IPS-15b (cell line): ENCODE measurements at regions not wholly inside any gene's neighbourhood (a gene's known extent, or its start where the extent isn't known, plus 50 kb on each side); places are given as distances from the start of the nearest gene placed in this dataset.

ENCODE experiments used
- H3K27me3 ChIP-seq: one replicate; pipeline ENCODE4 v1.6.1; 2013; ENCODE audit warnings: low read length; ENCODE audit not compliant: control insufficient read depth, insufficient read depth
- H3K36me3 ChIP-seq: one replicate; pipeline ENCODE4 v1.6.1; 2013; ENCODE audit warnings: low read length; ENCODE audit not compliant: control insufficient read depth, insufficient read depth
- H3K4me1 ChIP-seq: one replicate; pipeline ENCODE4 v1.6.1; 2013; ENCODE audit warnings: mild to moderate bottlenecking, low read length; ENCODE audit not compliant: control insufficient read depth, insufficient read depth
- H3K4me3 ChIP-seq: one replicate; pipeline ENCODE4 v1.5.1; 2013; ENCODE audit warnings: low read depth, low read length
- H3K9ac ChIP-seq: one replicate; pipeline ENCODE4 v1.6.1; 2013; ENCODE audit warnings: low read depth, mild to moderate bottlenecking, low read length
- H3K9me3 ChIP-seq: one replicate; pipeline ENCODE4 v1.6.1; 2013; ENCODE audit warnings: mild to moderate bottlenecking, low read length; ENCODE audit not compliant: control insufficient read depth, insufficient read depth

DNA sequence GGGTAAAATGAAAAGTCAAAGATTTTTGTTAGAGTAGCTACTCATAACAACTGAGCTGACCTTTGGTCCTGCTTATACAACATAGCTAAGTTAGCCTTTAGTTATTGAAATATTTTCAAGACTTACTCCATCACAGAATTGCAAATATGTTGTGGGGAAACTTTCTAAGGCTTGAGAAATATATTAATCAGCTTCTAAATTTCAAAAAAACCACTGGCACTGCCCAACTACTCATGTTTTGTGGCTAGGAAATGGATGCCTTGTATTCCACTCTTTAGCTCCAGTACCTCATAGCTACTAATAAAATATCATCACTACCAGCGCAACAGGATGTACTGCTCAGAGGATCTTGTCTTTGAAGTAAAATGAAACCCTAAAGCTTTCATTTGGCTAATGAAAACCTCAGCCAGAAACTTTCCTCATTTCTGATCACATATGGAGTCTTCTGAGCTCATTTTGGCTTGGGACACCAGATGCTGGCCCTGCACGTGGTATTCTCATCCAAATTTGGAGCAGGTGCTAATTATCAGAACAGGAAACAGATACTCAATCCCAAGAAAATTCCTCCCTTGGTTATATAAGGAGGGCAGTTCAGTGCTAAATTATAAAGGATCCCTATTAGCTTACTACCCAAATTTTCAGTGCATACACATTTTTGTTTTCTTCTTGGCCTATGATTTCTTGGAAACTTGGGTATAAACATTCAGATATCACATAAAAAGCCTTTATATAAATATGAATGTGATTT is 690.7 kb downstream of the ADGRL2 start:
- Histone ChIP-seq H3K4me1 (peaks cover 1% of the 10 kb centered on the region), H3K9ac (no peak overlapping the region), H3K36me3 (no peaks in the 10 kb centered on the region), H3K27me3 (no peaks in the 10 kb centered on the region), H3K4me3 (no peak overlapping the region), H3K9me3 (peaks cover 6% of the 10 kb centered on the region)

DNA sequence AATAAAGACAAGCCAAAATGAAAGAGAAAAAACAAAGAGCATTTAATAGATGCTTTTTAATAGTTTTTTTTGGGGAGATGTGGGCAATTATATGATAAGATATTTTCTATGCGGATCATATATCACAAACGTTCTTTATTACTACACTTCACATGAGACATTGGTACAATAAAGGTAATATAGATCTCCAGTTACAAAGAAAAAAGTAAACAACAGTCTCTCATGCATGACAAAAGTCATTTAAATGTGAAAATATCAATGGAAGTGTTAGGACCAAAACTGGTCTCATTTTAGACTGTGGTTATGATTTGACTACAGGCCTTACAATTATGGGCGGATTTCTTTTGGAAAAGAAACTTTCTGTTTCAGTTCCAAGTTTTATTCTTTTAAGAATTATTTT is 687.0 kb downstream of the ADGRL2 start:
- Histone ChIP-seq H3K9me3 (no peaks in the 10 kb centered on the region), H3K9ac (no peak overlapping the region), H3K36me3 (no peaks in the 10 kb centered on the region), H3K4me1 (peaks cover 16% of the 10 kb centered on the region), H3K4me3 (no peak overlapping the region), H3K27me3 (no peaks in the 10 kb centered on the region)

DNA sequence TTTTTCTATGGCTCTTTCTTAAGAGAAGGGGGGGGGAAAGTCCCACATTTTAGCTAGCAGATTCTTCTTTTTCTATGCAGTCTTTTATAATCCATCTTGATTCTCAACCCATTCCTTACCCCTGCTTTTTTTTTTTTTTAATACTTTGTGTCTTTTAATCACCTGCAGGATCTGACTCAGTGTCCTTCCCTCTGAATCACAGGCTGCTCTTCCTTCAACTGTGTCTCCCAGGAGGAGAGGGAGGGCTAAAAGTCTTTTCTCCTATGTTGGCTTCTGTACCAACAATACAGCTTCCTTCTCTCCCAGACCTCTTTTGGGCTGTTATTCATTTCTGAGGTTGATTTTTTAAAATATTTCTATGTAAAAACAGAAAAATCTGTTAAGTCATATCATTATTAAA is 686.2 kb downstream of the ADGRL2 start:
- no peak overlapping the region for H3K4me3 ChIP-seq
- no peaks in the 10 kb centered on the region for H3K27me3 ChIP-seq
- H3K9me3 ChIP-seq, result no peaks in the 10 kb centered on the region
- no peaks in the 10 kb centered on the region for H3K36me3 ChIP-seq
- no peak overlapping the region for H3K9ac ChIP-seq
- H3K4me1 ChIP-seq, result peaks cover 16% of the 10 kb centered on the region

DNA sequence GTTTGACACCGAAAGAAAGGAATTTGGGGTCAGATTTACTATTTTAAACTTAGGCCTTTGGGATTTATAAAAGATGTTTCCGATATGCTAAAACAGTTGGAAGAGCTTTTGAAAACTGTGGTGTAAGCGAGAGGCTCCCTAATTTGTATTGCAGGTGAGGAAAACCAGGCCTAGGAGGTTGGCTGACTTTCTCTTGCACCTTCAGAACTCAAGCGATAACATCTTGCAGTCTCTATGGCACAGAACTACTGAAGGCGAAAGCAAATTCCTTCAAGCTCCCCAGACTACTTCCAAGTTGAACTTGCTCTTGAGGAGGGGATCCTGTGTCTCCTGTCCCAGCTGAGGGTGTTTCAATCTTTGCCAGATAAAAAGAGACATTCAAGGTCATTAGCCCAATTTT is 685.7 kb downstream of the ADGRL2 start:
- peaks cover 16% of the 10 kb centered on the region for H3K4me1 ChIP-seq
- H3K9ac ChIP-seq, result no peak overlapping the region
- H3K4me3 ChIP-seq, result no peak overlapping the region
- no peaks in the 10 kb centered on the region for H3K9me3 ChIP-seq
- H3K36me3 ChIP-seq, result no peaks in the 10 kb centered on the region
- no peaks in the 10 kb centered on the region for H3K27me3 ChIP-seq

DNA sequence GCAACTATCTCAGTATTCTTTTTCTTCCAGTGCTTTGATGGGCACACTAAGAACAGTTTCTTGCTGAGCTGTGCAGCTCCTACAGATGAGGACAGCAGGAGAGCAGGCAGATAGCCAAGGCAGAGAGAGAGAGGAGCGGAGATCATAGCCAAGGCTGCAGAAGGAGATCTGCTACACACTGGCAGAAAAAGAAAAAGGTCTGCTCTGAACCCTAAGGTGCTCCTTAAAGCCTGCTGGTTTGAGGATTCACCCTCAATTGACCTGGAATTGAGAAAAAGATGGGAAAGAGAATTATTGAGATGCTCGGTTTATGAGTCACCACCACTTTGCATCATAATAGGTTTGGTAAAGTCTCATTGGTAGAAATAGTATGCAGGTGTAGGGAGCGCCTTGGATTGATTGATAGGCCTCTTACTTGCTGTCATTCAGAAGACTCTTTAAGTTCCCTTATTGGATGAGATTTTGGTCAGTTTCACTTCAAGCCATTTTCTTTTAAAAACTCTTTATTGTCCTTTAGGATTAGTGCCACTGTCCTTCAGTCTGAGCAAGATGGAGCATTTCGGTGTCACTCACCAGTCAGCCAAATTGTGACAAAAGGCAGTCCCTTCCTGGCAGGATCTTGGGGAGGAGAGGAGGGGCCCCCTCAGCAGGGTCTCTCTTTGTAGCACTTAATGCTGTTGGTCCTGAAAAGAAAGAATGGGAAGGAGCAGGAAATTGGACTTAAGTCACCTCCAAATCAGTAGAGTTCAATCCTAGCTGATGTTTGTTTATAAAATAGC is 685.0 kb downstream of the ADGRL2 start:
- H3K9me3 ChIP-seq, result no peaks in the 10 kb centered on the region
- no peaks in the 10 kb centered on the region for H3K36me3 ChIP-seq
- H3K27me3 ChIP-seq, result no peaks in the 10 kb centered on the region
- H3K4me3 ChIP-seq, result no peak overlapping the region
- H3K4me1 ChIP-seq, result peaks cover 16% of the 10 kb centered on the region
- no peak overlapping the region for H3K9ac ChIP-seq

DNA sequence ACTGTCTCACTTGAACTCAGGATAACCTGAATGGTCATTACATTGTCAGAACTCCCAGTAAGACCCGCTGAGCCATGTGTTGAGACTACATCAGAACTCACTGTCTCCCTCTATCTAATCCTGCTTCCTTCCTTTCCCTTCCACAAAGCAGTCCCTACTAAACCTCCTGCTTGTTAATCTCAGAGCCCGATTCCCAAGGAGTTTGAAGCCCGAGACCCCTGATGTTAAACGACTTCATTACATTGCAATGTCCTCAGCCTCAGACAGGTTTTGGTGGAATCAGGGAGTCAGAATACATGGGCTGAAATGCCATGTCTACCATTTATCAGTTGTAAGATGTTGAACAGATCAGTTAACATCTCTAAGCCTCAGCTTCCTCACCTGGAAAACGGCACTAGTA is 682.4 kb downstream of the ADGRL2 start:
- no peak overlapping the region for H3K9ac ChIP-seq
- H3K36me3 ChIP-seq, result no peaks in the 10 kb centered on the region
- H3K27me3 ChIP-seq, result no peaks in the 10 kb centered on the region
- no peaks in the 10 kb centered on the region for H3K9me3 ChIP-seq
- peaks cover 16% of the 10 kb centered on the region for H3K4me1 ChIP-seq
- H3K4me3 ChIP-seq, result no peak overlapping the region

DNA sequence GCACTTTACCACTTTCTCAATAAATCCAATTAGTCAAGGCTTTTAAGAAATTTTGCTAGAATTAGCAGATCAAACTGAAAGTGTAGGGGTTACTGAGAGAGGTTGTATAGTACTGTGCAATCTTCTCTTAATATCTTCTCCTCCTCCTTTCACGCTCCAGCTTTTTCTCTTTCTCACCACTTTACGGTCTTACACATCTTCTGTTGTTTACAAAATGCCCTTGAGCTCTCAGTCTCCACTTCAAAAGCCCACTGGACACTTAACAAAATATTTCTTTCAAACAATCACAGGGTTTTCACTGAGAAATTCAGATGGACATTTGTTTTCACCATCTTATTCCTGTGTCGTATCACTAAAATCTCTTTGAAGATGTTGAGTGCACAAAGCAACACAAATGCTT is 678.2 kb downstream of the ADGRL2 start:
- Histone ChIP-seq H3K9ac (no peak overlapping the region), H3K27me3 (no peaks in the 10 kb centered on the region), H3K4me3 (no peak overlapping the region), H3K9me3 (no peaks in the 10 kb centered on the region), H3K4me1 (no peaks in the 10 kb centered on the region), H3K36me3 (no peaks in the 10 kb centered on the region)

DNA sequence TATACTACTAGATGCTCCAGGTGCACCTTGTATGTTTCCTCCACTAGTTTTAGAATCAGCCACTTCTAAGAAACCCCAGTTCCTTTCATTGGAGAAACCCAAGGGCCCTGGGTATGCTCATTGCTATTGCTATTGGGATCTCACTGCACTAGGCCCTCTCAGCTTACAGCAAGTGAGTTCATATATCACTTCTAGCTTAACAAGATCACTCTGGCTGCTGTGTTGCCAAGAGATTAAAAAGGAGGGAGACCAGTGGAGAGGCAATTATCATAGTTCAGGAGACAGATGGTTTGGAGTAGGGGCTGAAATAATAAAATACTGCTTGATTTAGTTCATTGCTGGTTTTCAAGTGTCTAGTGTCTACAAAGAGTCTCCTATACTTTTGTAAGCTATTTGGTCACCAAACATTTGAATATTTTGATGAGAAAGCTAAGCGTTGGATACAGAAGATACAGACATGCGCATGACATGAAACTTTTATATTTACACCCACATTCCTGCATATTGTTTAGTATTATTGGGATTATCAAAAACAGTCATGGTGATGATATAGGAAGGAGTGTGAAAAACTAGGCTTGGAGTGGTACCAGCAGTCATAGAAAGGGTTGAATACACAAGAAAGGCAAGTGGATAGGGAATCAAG is 671.9 kb downstream of the ADGRL2 start:
- H3K4me1 ChIP-seq, result no peaks in the 10 kb centered on the region
- no peak overlapping the region for H3K9ac ChIP-seq
- no peak overlapping the region for H3K4me3 ChIP-seq
- no peaks in the 10 kb centered on the region for H3K27me3 ChIP-seq
- no peaks in the 10 kb centered on the region for H3K36me3 ChIP-seq
- no peaks in the 10 kb centered on the region for H3K9me3 ChIP-seq

DNA sequence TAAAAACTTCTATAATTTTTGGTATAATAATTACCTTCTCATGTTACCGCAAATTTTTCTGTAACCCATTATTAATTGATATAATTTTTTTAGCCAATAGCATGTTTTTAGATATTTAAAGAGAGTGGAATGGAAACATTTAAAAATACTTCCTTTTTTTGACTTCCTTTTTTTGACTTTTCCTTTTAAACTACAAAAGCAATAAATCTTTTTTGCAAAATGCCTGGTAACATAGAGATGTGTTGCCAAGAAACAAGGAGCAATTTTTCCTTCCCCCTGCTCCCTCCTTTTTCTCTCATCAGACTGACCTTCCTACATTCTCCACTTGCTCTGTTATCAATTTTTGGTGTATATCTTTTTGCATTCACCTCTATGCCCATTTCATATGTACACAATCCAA is 666.2 kb downstream of the ADGRL2 start:
- Histone ChIP-seq H3K9me3 (no peaks in the 10 kb centered on the region), H3K4me3 (no peak overlapping the region), H3K36me3 (no peaks in the 10 kb centered on the region), H3K9ac (no peak overlapping the region), H3K27me3 (no peaks in the 10 kb centered on the region), H3K4me1 (no peaks in the 10 kb centered on the region)

DNA sequence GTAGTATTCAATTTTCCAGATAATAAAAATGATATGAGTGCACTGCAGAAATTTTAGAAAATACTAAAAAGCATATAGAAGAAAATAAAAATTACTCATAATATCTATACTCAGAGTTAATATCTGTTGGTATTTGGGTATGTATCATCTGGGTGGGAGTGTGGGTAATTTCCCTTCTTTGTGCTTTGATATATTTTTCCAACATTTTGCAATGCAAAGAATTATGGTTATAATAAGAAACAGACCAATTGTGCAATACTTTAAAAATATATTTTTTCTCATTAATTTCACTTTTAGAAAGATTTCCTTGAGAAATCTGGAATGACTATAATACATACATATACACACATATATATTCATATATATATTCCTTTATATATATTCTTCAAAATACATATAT is 665.7 kb downstream of the ADGRL2 start:
- Histone ChIP-seq H3K36me3 (no peaks in the 10 kb centered on the region), H3K27me3 (no peaks in the 10 kb centered on the region), H3K9me3 (no peaks in the 10 kb centered on the region), H3K4me3 (no peak overlapping the region), H3K9ac (no peak overlapping the region), H3K4me1 (no peaks in the 10 kb centered on the region)

DNA sequence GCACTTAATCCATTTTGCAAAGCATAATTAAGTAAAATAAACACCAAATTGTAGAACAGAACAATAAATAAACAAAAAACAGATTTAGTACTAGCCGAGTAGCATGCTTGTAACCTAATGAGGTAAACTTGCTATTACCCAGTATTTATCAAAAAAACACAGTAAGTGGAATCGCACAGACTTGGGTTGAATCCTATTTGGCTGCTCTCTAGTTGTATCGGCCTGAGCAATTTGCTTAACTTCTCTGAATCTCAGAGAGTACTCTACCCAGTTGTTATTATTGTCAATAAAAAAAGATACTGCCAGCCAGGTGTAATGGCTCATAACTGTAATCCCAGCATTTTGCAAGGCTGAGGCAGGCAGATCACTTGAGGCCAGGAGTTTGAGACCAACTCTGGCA is 664.3 kb downstream of the ADGRL2 start:
- Histone ChIP-seq H3K4me3 (no peak overlapping the region), H3K4me1 (no peaks in the 10 kb centered on the region), H3K36me3 (no peaks in the 10 kb centered on the region), H3K9me3 (no peaks in the 10 kb centered on the region), H3K9ac (no peak overlapping the region), H3K27me3 (no peaks in the 10 kb centered on the region)
